Caco-2 (cell line): ENCODE measurements at regions not wholly inside any gene's neighbourhood (a gene's known extent, or its start where the extent isn't known, plus 50 kb on each side); places are given as distances from the start of the nearest gene placed in this dataset.

Source experiments
- BruUV-seq: library from RNA; stranded (reverse); fragments of 400-500 nt; replicated peaks from 2 replicates; lab custom pipeline; 2021; lab: Mats Ljungman, UMichigan
- CTCF ChIA-PET: fragments of 300-600 bp; sonication (Branson Sonifier 250); formaldehyde crosslinking; loops from one replicate; lab custom pipeline; 2022; ENCODE audit warnings: antibody characterized with exemption; lab: Charles Lee
- POLR2A ChIA-PET: fragments of 300-600 bp; sonication (Branson Sonifier 250); formaldehyde crosslinking; loops from one replicate; lab custom pipeline; 2022; ENCODE audit warnings: antibody characterized with exemption; lab: Charles Lee
- DNase-seq, 2 experiments: peaks; one replicate each; pipeline versions ENCODE4 v3.0.0 to v3.0.0-alpha.2; 2020 to 2022
- H3K27me3 ChIP-seq: replicated peaks from 2 replicates; pipeline ENCODE4 v1.6.0; 2011; ENCODE audit warnings: low read length; ENCODE audit not compliant: control insufficient read depth, insufficient read depth
- H3K36me3 ChIP-seq: 2 replicates; pipeline ENCODE4 v1.5.1; 2011; ENCODE audit warnings: low read length; ENCODE audit not compliant: control insufficient read depth, insufficient read depth
- H3K4me1 ChIP-seq: fragments of 250-450 bp; sonication (Bioruptor Pico); 2 replicates; pipeline ENCODE4 v1.5.1; 2020; ENCODE audit warnings: mild to moderate bottlenecking
- H3K4me3 ChIP-seq: 2 replicates; pipeline ENCODE4 v1.5.1; 2011; ENCODE audit warnings: low read depth, mild to moderate bottlenecking, control low read depth, low read length
- H3K9me3 ChIP-seq: fragments of 250-450 bp; sonication (Bioruptor Pico); 2 replicates; pipeline ENCODE4 v1.5.1; 2020; ENCODE audit warnings: mild to moderate bottlenecking, moderate library complexity
- H3K27ac Mint-ChIP-seq: one replicate; pipeline ENCODE4 v1.8.0; 2022; ENCODE audit warnings: mixed read lengths; ENCODE audit not compliant: unreplicated experiment
- H3K27me3 Mint-ChIP-seq: one replicate; pipeline ENCODE4 v1.8.0; 2022; ENCODE audit warnings: mixed read lengths; ENCODE audit not compliant: insufficient read depth, unreplicated experiment
- H3K36me3 Mint-ChIP-seq: one replicate; pipeline ENCODE4 v1.8.0; 2022; ENCODE audit warnings: mild to moderate bottlenecking, mixed read lengths; ENCODE audit not compliant: insufficient read depth, unreplicated experiment
- H3K4me1 Mint-ChIP-seq: one replicate; pipeline ENCODE4 v1.8.0; 2022; ENCODE audit warnings: low read depth, mixed read lengths; ENCODE audit not compliant: unreplicated experiment
- H3K4me3 Mint-ChIP-seq: one replicate; pipeline ENCODE4 v1.8.0; 2022; ENCODE audit warnings: mild to moderate bottlenecking, moderate library complexity, mixed read lengths; ENCODE audit not compliant: unreplicated experiment
- H3K9me3 Mint-ChIP-seq: one replicate; pipeline ENCODE4 v1.8.0; 2022; ENCODE audit warnings: mixed read lengths; ENCODE audit not compliant: unreplicated experiment
- CTCF ChIP-seq, 2 experiments: fragments of 200-600 bp in 1 of 2; IDR thresholded peaks; 1 replicate in 1 of 2; 2 replicates in 1 of 2; pipeline versions ENCODE4 v1.5.1 to v1.8.0; 2011 to 2022; ENCODE audit warnings: antibody characterized with exemption in 1 of 2, control low read depth in 1 of 2, inconsistent platforms in 1 of 2, low read depth in 1 of 2, low read length in 1 of 2, mild to moderate bottlenecking in 1 of 2, moderate library complexity in 1 of 2; ENCODE audit not compliant: insufficient read depth in 1 of 2, severe bottlenecking in 1 of 2, unreplicated experiment in 1 of 2
- intact Hi-C: fragments of 100-400 bp; cut with micrococcal nuclease; formaldehyde crosslinking; loops from one replicate; pipeline ENCODE4 v1.10.0; 2022; ENCODE audit not compliant: unreplicated experiment

GRCh38 chr1:233479110-233479890, 134.6 kb upstream of the KCNK1 start:
- DNase-seq: no peak
- Histone ChIP-seq H3K27me3 (no peaks in the 10 kb centered on the region), H3K4me3 (no peak overlapping the region), H3K9me3 (no peaks in the 10 kb centered on the region), H3K36me3 (no peaks in the 10 kb centered on the region), H3K4me1 (no peaks in the 10 kb centered on the region)
- Mint-ChIP-seq H3K36me3 (no peaks in the 10 kb centered on the region), H3K4me1 (peaks cover 7% of the 10 kb centered on the region), H3K9me3 (no peaks in the 10 kb centered on the region), H3K27ac (no peak overlapping the region), H3K27me3 (peaks cover 6% of the 10 kb centered on the region), H3K4me3 (no peak overlapping the region)
- CTCF ChIA-PET: no interaction called here
- POLR2A ChIA-PET: no interaction called here
- intact Hi-C loops: no loop called here
- TF ChIP-seq CTCF (IDR thresholded peaks at IDR 0.05; ENCODE audit: insufficient read depth in 1 of 2, low read depth in 1 of 2, low read length in 1 of 2, severe bottlenecking in 1 of 2, unreplicated experiment in 1 of 2): no peak
- BruUV-seq: no TSS peak

GRCh38 chr1:233480198-233480597, 133.7 kb upstream of the KCNK1 start:
- no peak overlapping the region for H3K4me3 ChIP-seq
- POLR2A ChIA-PET: no interaction called here
- intact Hi-C loops: no loop called here
- H3K9me3 ChIP-seq: no peaks in the 10 kb centered on the region
- peaks cover 7% of the 10 kb centered on the region for H3K4me1 Mint-ChIP-seq
- peaks cover 6% of the 10 kb centered on the region for H3K27me3 Mint-ChIP-seq
- no peaks in the 10 kb centered on the region for H3K4me1 ChIP-seq
- H3K9me3 Mint-ChIP-seq: no peaks in the 10 kb centered on the region
- no peaks in the 10 kb centered on the region for H3K27me3 ChIP-seq
- no peaks in the 10 kb centered on the region for H3K36me3 ChIP-seq
- CTCF ChIA-PET: no interaction called here
- no peak for TF ChIP-seq CTCF (IDR thresholded peaks at IDR 0.05; ENCODE audit: insufficient read depth in 1 of 2, low read depth in 1 of 2, low read length in 1 of 2, severe bottlenecking in 1 of 2, unreplicated experiment in 1 of 2)
- H3K36me3 Mint-ChIP-seq: no peaks in the 10 kb centered on the region
- no peak overlapping the region for H3K27ac Mint-ChIP-seq
- BruUV-seq: no TSS peak
- no peak overlapping the region for H3K4me3 Mint-ChIP-seq
- no peak for DNase-seq

- Mint-ChIP-seq H3K27me3 (peaks cover 6% of the 10 kb centered on the region), H3K36me3 (no peaks in the 10 kb centered on the region), H3K4me1 (peaks cover 7% of the 10 kb centered on the region), H3K9me3 (no peaks in the 10 kb centered on the region), H3K4me3 (no peak overlapping the region), H3K27ac (no peak overlapping the region)
- ChIA-PET POLR2A (no interaction called here), CTCF (no interaction called here)
- Histone ChIP-seq H3K4me1 (no peaks in the 10 kb centered on the region), H3K36me3 (no peaks in the 10 kb centered on the region), H3K27me3 (no peaks in the 10 kb centered on the region), H3K9me3 (no peaks in the 10 kb centered on the region), H3K4me3 (no peak overlapping the region)
- intact Hi-C loops: no loop called here
- no TSS peak for BruUV-seq
- no peak for DNase-seq
- TF ChIP-seq CTCF (IDR thresholded peaks at IDR 0.05; ENCODE audit: insufficient read depth in 1 of 2, low read depth in 1 of 2, low read length in 1 of 2, severe bottlenecking in 1 of 2, unreplicated experiment in 1 of 2): no peak
Observed at GRCh38 chr1:233482388-233482787, 131.5 kb upstream of the KCNK1 start.
